DND-41 (cell line): ENCODE measurements at regions not wholly inside any gene's neighbourhood (a gene's known extent, or its start where the extent isn't known, plus 50 kb on each side); places are given as distances from the start of the nearest gene placed in this dataset.

ENCODE experiments used
- CTCF ChIP-seq: IDR thresholded peaks from 2 replicates; pipeline ENCODE4 v1.5.1; 2012; ENCODE audit warnings: borderline replicate concordance, low read length, moderate library complexity, mild to moderate bottlenecking; ENCODE audit not compliant: poor library complexity, severe bottlenecking; ENCODE audit errors: extremely low read depth
- EZH2 ChIP-seq: IDR thresholded peaks from 3 replicates; pipeline ENCODE4 v1.6.1; 2012; ENCODE audit warnings: borderline replicate concordance, low read depth, mild to moderate bottlenecking, moderate library complexity, low read length, inconsistent platforms; ENCODE audit not compliant: severe bottlenecking

- TF ChIP-seq CTCF (no peak), EZH2 (no peak)
Measured at GRCh38 chr14:34222867-34223266, 239.2 kb downstream of the SPTSSA start.
